Cerebellar nuclear complex (tissue), 1 donor: ENCODE measurements at regions not wholly inside any gene's neighbourhood (a gene's known extent, or its start where the extent isn't known, plus 50 kb on each side); places are given as distances from the start of the nearest gene placed in this dataset.

ENCODE experiments used
- DNase-seq, 2 experiments: peaks; one replicate each; lab custom pipeline; 2025; lab: John Stamatoyannopoulos, UW

GRCh38 chr5:126300293-126300692, 122.9 kb upstream of the GRAMD2B start:
- no peak for DNase-seq

- no peak for DNase-seq
Measured at GRCh38 chr5:126301056-126301455, 122.2 kb upstream of the GRAMD2B start.

- DNase-seq: no peak
Measured at GRCh38 chr5:126309860-126310259, 113.3 kb upstream of the GRAMD2B start.

- no peak for DNase-seq
Measured at GRCh38 chr5:126311766-126312165, 111.4 kb upstream of the GRAMD2B start.

- DNase-seq: no peak
Measured at GRCh38 chr5:126315341-126315740, 107.9 kb upstream of the GRAMD2B start.

GRCh38 chr5:126332326-126332725, 90.9 kb upstream of the GRAMD2B start:
- no peak for DNase-seq

- no peak for DNase-seq
Measured at GRCh38 chr5:126334760-126335159, 88.4 kb upstream of the GRAMD2B start.

- DNase-seq: no peak
Measured at GRCh38 chr5:126335886-126336285, 87.3 kb upstream of the GRAMD2B start.

GRCh38 chr5:126338635-126339034, 84.6 kb upstream of the GRAMD2B start:
- no peak for DNase-seq

GRCh38 chr5:126339215-126339805, 83.9 kb upstream of the GRAMD2B start:
- peak in 1 of 2 experiments; percentile 43 for DNase-seq

- no peak for DNase-seq
Measured at GRCh38 chr5:126341906-126342630, 81.1 kb upstream of the GRAMD2B start.

GRCh38 chr5:126348855-126349635, 74.2 kb upstream of the GRAMD2B start:
- DNase-seq: no peak

- no peak for DNase-seq
Measured at GRCh38 chr5:126351153-126351552, 72.1 kb upstream of the GRAMD2B start.

- DNase-seq: no peak
Measured at GRCh38 chr5:126354012-126354857, 69.0 kb upstream of the GRAMD2B start.

GRCh38 chr5:126354858-126355731, 68.1 kb upstream of the GRAMD2B start:
- DNase-seq: no peak

- no peak for DNase-seq
Measured at GRCh38 chr5:126355940-126356339, 67.3 kb upstream of the GRAMD2B start.

- no peak for DNase-seq
Measured at GRCh38 chr5:126357585-126358342, 65.4 kb upstream of the GRAMD2B start.

GRCh38 chr5:126358525-126358924, 64.7 kb upstream of the GRAMD2B start:
- DNase-seq: no peak

GRCh38 chr5:126359884-126360283, 63.3 kb upstream of the GRAMD2B start:
- no peak for DNase-seq

GRCh38 chr5:126360467-126360866, 62.7 kb upstream of the GRAMD2B start:
- no peak for DNase-seq
